ENCODE measurements at regions not wholly inside any gene's neighbourhood (a gene's known extent, or its start where the extent isn't known, plus 50 kb on each side); places are given as distances from the start of the nearest gene placed in this dataset.

- peak; percentile 34 for DNase-seq (ENCODE audit: low spot score)
- Histone ChIP-seq H3K4me3 (no peak overlapping the region), H3K27ac (no peak overlapping the region), H3K9me3 (no peaks in the 10 kb centered on the region), H3K36me3 (no peaks in the 10 kb centered on the region), H3K4me1 (replicated peaks) (no peaks in the 10 kb centered on the region), H3K27me3 (replicated peaks; ENCODE audit: insufficient read depth) (no peaks in the 10 kb centered on the region)
- TF ChIP-seq POLR2A (IDR thresholded peaks at IDR 0.05) (no peak), CTCF (IDR thresholded peaks at IDR 0.05) (no peak), POLR2AphosphoS5 (IDR thresholded peaks at IDR 0.05) (no peak)
- WGBS, result 14% methylated on average over 1 of the region's 1 CpG
- intact Hi-C loops (cut with DNase I), result no loop called here
Observed at GRCh38 chr7:67406976-67407375, 410.3 kb downstream of the TYW1 start.

- 53% methylated on average over 9 of the region's 9 CpGs for WGBS
- no peaks in the 10 kb centered on the region for H3K36me3 ChIP-seq
- no peak for DNase-seq (ENCODE audit: low spot score)
- no peaks in the 10 kb centered on the region for H3K27me3 ChIP-seq (replicated peaks; ENCODE audit: insufficient read depth)
- no peaks in the 10 kb centered on the region for H3K9me3 ChIP-seq
- H3K4me3 ChIP-seq, result no peak overlapping the region
- no peak overlapping the region for H3K27ac ChIP-seq
- intact Hi-C loops (cut with DNase I), result no loop called here
- H3K4me1 ChIP-seq (replicated peaks), result no peaks in the 10 kb centered on the region
- no peak for TF ChIP-seq POLR2AphosphoS5 (IDR thresholded peaks at IDR 0.05)
- TF ChIP-seq CTCF (IDR thresholded peaks at IDR 0.05), result no peak
- no peak for TF ChIP-seq POLR2A (IDR thresholded peaks at IDR 0.05)
Observed at GRCh38 chr7:67407392-67408071, 410.9 kb downstream of the TYW1 start.

- no peak for DNase-seq (ENCODE audit: low spot score)
- Histone ChIP-seq H3K27me3 (replicated peaks; ENCODE audit: insufficient read depth) (no peaks in the 10 kb centered on the region), H3K9me3 (no peaks in the 10 kb centered on the region), H3K4me1 (replicated peaks) (no peaks in the 10 kb centered on the region), H3K4me3 (no peak overlapping the region), H3K36me3 (no peaks in the 10 kb centered on the region), H3K27ac (no peak overlapping the region)
- intact Hi-C loops (cut with DNase I), result no loop called here
- TF ChIP-seq CTCF (IDR thresholded peaks at IDR 0.05), result no peak
- TF ChIP-seq POLR2AphosphoS5 (IDR thresholded peaks at IDR 0.05), result no peak
- no peak for TF ChIP-seq POLR2A (IDR thresholded peaks at IDR 0.05)
Observed at GRCh38 chr7:67408109-67408508, 411.5 kb downstream of the TYW1 start.

- Histone ChIP-seq H3K9me3 (no peaks in the 10 kb centered on the region), H3K27ac (no peak overlapping the region), H3K4me1 (replicated peaks) (no peaks in the 10 kb centered on the region), H3K27me3 (replicated peaks; ENCODE audit: insufficient read depth) (no peaks in the 10 kb centered on the region), H3K4me3 (no peak overlapping the region), H3K36me3 (no peaks in the 10 kb centered on the region)
- intact Hi-C loops (cut with DNase I), result no loop called here
- no peak for TF ChIP-seq POLR2AphosphoS5 (IDR thresholded peaks at IDR 0.05)
- TF ChIP-seq CTCF (IDR thresholded peaks at IDR 0.05), result no peak
- TF ChIP-seq POLR2A (IDR thresholded peaks at IDR 0.05), result no peak
- DNase-seq (ENCODE audit: low spot score), result no peak
- WGBS, result 57% methylated on average over 3 of the region's 3 CpGs
Observed at GRCh38 chr7:67413670-67414069, 417.0 kb downstream of the TYW1 start.

GRCh38 chr7:67414858-67415257, 418.2 kb downstream of the TYW1 start:
- no peak overlapping the region for H3K4me3 ChIP-seq
- no peaks in the 10 kb centered on the region for H3K4me1 ChIP-seq (replicated peaks)
- TF ChIP-seq POLR2A (IDR thresholded peaks at IDR 0.05) (no peak), CTCF (IDR thresholded peaks at IDR 0.05) (no peak), POLR2AphosphoS5 (IDR thresholded peaks at IDR 0.05) (no peak)
- intact Hi-C loops (cut with DNase I), result no loop called here
- H3K27ac ChIP-seq, result no peak overlapping the region
- H3K9me3 ChIP-seq, result no peaks in the 10 kb centered on the region
- H3K27me3 ChIP-seq (replicated peaks; ENCODE audit: insufficient read depth), result no peaks in the 10 kb centered on the region
- DNase-seq (ENCODE audit: low spot score), result no peak
- no peaks in the 10 kb centered on the region for H3K36me3 ChIP-seq
- 97% methylated on average over 6 of the region's 6 CpGs for WGBS
